SK-N-SH treated with all-trans-retinoic acid at 6 μM for 48 hours (cell line): ENCODE measurements at regions not wholly inside any gene's neighbourhood (a gene's known extent, or its start where the extent isn't known, plus 50 kb on each side); places are given as distances from the start of the nearest gene placed in this dataset.

ENCODE experiments used
- ARNTL ChIP-seq: fragments of 450-650 bp; formaldehyde crosslinking; IDR thresholded peaks from 2 replicates; pipeline ENCODE4 v1.5.0; 2020; ENCODE audit warnings: low read depth, mild to moderate bottlenecking, moderate library complexity, borderline replicate concordance
- ESRRG ChIP-seq: fragments of 250-450 bp; sonication (Bioruptor Pico); IDR thresholded peaks from 2 replicates; pipeline ENCODE4 v1.6.1; 2021; ENCODE audit warnings: mild to moderate bottlenecking
- GLIS3 ChIP-seq: fragments of 250-450 bp; sonication (Bioruptor Pico); IDR thresholded peaks from 2 replicates; pipeline ENCODE4 v1.5.0; 2020; ENCODE audit warnings: mild to moderate bottlenecking, moderate library complexity
- PATZ1 ChIP-seq: fragments of 250-450 bp; sonication (Bioruptor Pico); IDR thresholded peaks from 2 replicates; pipeline ENCODE4 v1.8.0; 2020; ENCODE audit warnings: mild to moderate bottlenecking, moderate library complexity, borderline replicate concordance
- PPARA ChIP-seq: fragments of 250-450 bp; sonication (Bioruptor Pico); IDR thresholded peaks from 2 replicates; pipeline ENCODE4 v1.5.0; 2020; ENCODE audit warnings: mild to moderate bottlenecking, borderline replicate concordance
- SNAI2 ChIP-seq: fragments of 250-450 bp; sonication (Bioruptor Pico); IDR thresholded peaks from 2 replicates; pipeline ENCODE4 v1.5.0; 2020; ENCODE audit warnings: mild to moderate bottlenecking, moderate library complexity
- ZC3H10 ChIP-seq: fragments of 250-450 bp; sonication (Bioruptor Pico); IDR thresholded peaks from 2 replicates; pipeline ENCODE4 v1.5.1; 2021; ENCODE audit warnings: mild to moderate bottlenecking, moderate library complexity
- ZFP30 ChIP-seq: fragments of 450-650 bp; formaldehyde crosslinking; IDR thresholded peaks from 2 replicates; pipeline ENCODE4 v1.5.0; 2022; ENCODE audit warnings: mild to moderate bottlenecking, moderate library complexity
- ZNF565 ChIP-seq: fragments of 450-650 bp; formaldehyde crosslinking; conservative IDR thresholded peaks from 2 replicates; pipeline ENCODE4 v1.5.0; 2020; ENCODE audit warnings: low read depth, mild to moderate bottlenecking, moderate library complexity

- TF ChIP-seq ZNF565 (CRISPR knock-in tag) (no peak), GLIS3 (no peak), ZC3H10 (CRISPR knock-in tag) (no peak), PPARA (CRISPR knock-in tag) (no peak), ESRRG (CRISPR knock-in tag) (no peak), ZFP30 (CRISPR knock-in tag) (no peak), PATZ1 (no peak), SNAI2 (CRISPR knock-in tag) (no peak), ARNTL (CRISPR knock-in tag) (no peak)
Observed at GRCh38 chr9:89710697-89711096, 105.9 kb downstream of the GADD45G start.
